ENCODE measurements at regions not wholly inside any gene's neighbourhood (a gene's known extent, or its start where the extent isn't known, plus 50 kb on each side); places are given as distances from the start of the nearest gene placed in this dataset.

DNA sequence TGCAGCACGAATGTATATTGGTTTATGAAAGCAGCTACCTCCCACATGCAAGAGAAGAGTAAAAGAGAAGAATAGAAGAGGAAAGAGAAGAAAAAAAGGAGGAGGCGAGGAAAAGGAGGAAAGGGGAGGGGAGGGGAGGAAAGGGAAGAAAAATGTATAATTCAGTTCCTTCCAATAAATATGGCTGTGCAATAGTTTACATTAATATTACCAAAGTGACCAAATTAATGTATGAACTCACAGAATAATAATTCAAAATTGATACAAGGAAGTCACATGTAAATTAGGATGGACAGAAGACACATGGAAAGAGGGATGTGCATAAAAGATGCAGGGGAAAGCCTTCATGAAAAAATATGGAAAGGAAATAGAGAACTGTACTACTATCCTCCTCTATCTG, 172.5 kb downstream of the SLC38A4 start:
- no peaks in the 10 kb centered on the region for H3F3A ChIP-seq (ENCODE audit: insufficient read depth, low read length, poor library complexity, severe bottlenecking)
- no peak overlapping the region for H3K4me3 ChIP-seq (ENCODE audit: low read length)
- H3K9me2 ChIP-seq (ENCODE audit: insufficient read depth, low read length) = no peaks in the 10 kb centered on the region
- no peak overlapping the region for H3K4me2 ChIP-seq (ENCODE audit: low read length)
- no peak overlapping the region for H3K27ac ChIP-seq (ENCODE audit: low read length)
- no peak overlapping the region for H2AFZ ChIP-seq (ENCODE audit: low read depth, low read length)
- no peak overlapping the region for H3K9ac ChIP-seq (ENCODE audit: low read length)
- TF ChIP-seq MXI1 (conservative IDR thresholded peaks at IDR 0.05; ENCODE audit: poor library complexity, severe bottlenecking) (no peak), SMC3 (conservative IDR thresholded peaks at IDR 0.05; ENCODE audit: poor library complexity) (no peak), POLR2AphosphoS5 (IDR thresholded peaks at IDR 0.05) (no peak), RAD21 (conservative IDR thresholded peaks at IDR 0.05) (no peak), TAF1 (IDR thresholded peaks at IDR 0.05; ENCODE audit: low read depth) (no peak), EP300 (conservative IDR thresholded peaks at IDR 0.05; ENCODE audit: poor library complexity, severe bottlenecking) (no peak), EZH2 (IDR thresholded peaks at IDR 0.05; ENCODE audit: borderline replicate concordance, insufficient read depth, low read length, poor library complexity, severe bottlenecking) (no peak)
- TF ChIP-seq, protein P1, sequence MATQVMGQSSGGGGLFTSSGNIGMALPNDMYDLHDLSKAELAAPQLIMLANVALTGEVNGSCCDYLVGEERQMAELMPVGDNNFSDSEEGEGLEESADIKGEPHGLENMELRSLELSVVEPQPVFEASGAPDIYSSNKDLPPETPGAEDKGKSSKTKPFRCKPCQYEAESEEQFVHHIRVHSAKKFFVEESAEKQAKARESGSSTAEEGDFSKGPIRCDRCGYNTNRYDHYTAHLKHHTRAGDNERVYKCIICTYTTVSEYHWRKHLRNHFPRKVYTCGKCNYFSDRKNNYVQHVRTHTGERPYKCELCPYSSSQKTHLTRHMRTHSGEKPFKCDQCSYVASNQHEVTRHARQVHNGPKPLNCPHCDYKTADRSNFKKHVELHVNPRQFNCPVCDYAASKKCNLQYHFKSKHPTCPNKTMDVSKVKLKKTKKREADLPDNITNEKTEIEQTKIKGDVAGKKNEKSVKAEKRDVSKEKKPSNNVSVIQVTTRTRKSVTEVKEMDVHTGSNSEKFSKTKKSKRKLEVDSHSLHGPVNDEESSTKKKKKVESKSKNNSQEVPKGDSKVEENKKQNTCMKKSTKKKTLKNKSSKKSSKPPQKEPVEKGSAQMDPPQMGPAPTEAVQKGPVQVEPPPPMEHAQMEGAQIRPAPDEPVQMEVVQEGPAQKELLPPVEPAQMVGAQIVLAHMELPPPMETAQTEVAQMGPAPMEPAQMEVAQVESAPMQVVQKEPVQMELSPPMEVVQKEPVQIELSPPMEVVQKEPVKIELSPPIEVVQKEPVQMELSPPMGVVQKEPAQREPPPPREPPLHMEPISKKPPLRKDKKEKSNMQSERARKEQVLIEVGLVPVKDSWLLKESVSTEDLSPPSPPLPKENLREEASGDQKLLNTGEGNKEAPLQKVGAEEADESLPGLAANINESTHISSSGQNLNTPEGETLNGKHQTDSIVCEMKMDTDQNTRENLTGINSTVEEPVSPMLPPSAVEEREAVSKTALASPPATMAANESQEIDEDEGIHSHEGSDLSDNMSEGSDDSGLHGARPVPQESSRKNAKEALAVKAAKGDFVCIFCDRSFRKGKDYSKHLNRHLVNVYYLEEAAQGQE (IDR thresholded peaks at IDR 0.05; ENCODE audit: borderline replicate concordance) = no peak
- TF ChIP-seq, protein P2, sequence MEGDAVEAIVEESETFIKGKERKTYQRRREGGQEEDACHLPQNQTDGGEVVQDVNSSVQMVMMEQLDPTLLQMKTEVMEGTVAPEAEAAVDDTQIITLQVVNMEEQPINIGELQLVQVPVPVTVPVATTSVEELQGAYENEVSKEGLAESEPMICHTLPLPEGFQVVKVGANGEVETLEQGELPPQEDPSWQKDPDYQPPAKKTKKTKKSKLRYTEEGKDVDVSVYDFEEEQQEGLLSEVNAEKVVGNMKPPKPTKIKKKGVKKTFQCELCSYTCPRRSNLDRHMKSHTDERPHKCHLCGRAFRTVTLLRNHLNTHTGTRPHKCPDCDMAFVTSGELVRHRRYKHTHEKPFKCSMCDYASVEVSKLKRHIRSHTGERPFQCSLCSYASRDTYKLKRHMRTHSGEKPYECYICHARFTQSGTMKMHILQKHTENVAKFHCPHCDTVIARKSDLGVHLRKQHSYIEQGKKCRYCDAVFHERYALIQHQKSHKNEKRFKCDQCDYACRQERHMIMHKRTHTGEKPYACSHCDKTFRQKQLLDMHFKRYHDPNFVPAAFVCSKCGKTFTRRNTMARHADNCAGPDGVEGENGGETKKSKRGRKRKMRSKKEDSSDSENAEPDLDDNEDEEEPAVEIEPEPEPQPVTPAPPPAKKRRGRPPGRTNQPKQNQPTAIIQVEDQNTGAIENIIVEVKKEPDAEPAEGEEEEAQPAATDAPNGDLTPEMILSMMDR (IDR thresholded peaks at IDR 0.05; ENCODE audit: poor library complexity, severe bottlenecking) = no peak
- no peaks in the 10 kb centered on the region for H3K36me3 ChIP-seq (ENCODE audit: insufficient read depth, low read length)
- H3K9me3 ChIP-seq (ENCODE audit: low read length) = no peaks in the 10 kb centered on the region
- no peaks in the 10 kb centered on the region for H3K27me3 ChIP-seq (ENCODE audit: insufficient read depth, low read depth, low read length)
- H4K20me1 ChIP-seq (ENCODE audit: insufficient read depth) = no peaks in the 10 kb centered on the region
- H3K79me2 ChIP-seq (replicated peaks; ENCODE audit: insufficient read depth, low read length) = no peaks in the 10 kb centered on the region

DNA sequence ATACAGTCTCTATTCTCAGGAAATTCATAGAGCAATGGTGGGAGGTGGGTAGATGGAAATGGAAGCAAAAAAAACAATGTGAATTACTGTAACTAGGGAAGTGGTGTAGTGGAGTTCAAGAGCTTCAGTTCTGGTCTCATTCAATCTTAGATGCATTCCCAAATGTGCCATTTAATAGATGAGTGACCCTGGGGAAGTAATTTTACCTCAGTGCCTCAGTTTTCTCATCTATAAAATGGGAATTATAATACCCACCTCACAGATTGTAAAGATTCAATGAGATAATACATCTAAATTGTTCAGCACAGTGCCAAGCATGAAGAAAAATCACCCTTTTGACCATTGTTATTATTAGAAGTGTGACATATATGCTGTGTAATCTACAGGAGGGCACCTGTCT, 173.1 kb downstream of the SLC38A4 start:
- no peaks in the 10 kb centered on the region for H3F3A ChIP-seq (ENCODE audit: insufficient read depth, low read length, poor library complexity, severe bottlenecking)
- no peaks in the 10 kb centered on the region for H3K9me3 ChIP-seq (ENCODE audit: low read length)
- no peak overlapping the region for H2AFZ ChIP-seq (ENCODE audit: low read depth, low read length)
- no peaks in the 10 kb centered on the region for H3K36me3 ChIP-seq (ENCODE audit: insufficient read depth, low read length)
- no peaks in the 10 kb centered on the region for H3K27me3 ChIP-seq (ENCODE audit: insufficient read depth, low read depth, low read length)
- H4K20me1 ChIP-seq (ENCODE audit: insufficient read depth) = no peaks in the 10 kb centered on the region
- no peaks in the 10 kb centered on the region for H3K9me2 ChIP-seq (ENCODE audit: insufficient read depth, low read length)
- no peak overlapping the region for H3K4me2 ChIP-seq (ENCODE audit: low read length)
- no peak overlapping the region for H3K4me3 ChIP-seq (ENCODE audit: low read length)
- TF ChIP-seq, protein P1 (IDR thresholded peaks at IDR 0.05; ENCODE audit: borderline replicate concordance) = no peak
- TF ChIP-seq EZH2 (IDR thresholded peaks at IDR 0.05; ENCODE audit: borderline replicate concordance, insufficient read depth, low read length, poor library complexity, severe bottlenecking) (no peak), RAD21 (conservative IDR thresholded peaks at IDR 0.05) (no peak), POLR2AphosphoS5 (IDR thresholded peaks at IDR 0.05) (no peak), SMC3 (conservative IDR thresholded peaks at IDR 0.05; ENCODE audit: poor library complexity) (no peak), MXI1 (conservative IDR thresholded peaks at IDR 0.05; ENCODE audit: poor library complexity, severe bottlenecking) (no peak), TAF1 (IDR thresholded peaks at IDR 0.05; ENCODE audit: low read depth) (no peak), EP300 (conservative IDR thresholded peaks at IDR 0.05; ENCODE audit: poor library complexity, severe bottlenecking) (no peak)
- TF ChIP-seq, protein P2 (IDR thresholded peaks at IDR 0.05; ENCODE audit: poor library complexity, severe bottlenecking) = no peak
- no peak overlapping the region for H3K9ac ChIP-seq (ENCODE audit: low read length)
- H3K27ac ChIP-seq (ENCODE audit: low read length) = no peak overlapping the region
- H3K79me2 ChIP-seq (replicated peaks; ENCODE audit: insufficient read depth, low read length) = no peaks in the 10 kb centered on the region
